Eye (tissue), 1 donor: ENCODE measurements at regions not wholly inside any gene's neighbourhood (a gene's known extent, or its start where the extent isn't known, plus 50 kb on each side); places are given as distances from the start of the nearest gene placed in this dataset.

Experiments used
- DNase-seq: peaks from one replicate; pipeline ENCODE4 v3.0.0-alpha.2; 2015

DNA sequence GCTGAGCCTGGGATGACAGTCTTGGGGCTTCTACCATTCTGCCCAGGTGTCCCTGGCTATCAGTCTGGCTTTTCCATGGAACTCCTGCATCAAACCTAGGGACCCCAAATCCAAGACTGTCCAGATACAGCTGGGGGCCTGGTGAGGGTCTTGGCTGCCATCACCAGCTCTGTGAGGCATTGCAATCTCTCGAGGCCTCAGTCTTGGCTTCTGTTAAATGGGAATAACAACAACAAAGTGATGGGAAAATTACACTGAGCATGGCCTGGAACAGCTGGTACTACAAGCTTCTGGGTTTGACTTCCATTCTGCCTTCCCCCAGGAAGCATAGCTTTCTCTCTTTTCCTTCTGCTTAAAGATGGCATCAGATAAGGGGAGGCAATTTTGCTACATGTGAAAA lies 50.0 kb upstream of the LCTL start:
- DNase-seq, result no peak

DNA sequence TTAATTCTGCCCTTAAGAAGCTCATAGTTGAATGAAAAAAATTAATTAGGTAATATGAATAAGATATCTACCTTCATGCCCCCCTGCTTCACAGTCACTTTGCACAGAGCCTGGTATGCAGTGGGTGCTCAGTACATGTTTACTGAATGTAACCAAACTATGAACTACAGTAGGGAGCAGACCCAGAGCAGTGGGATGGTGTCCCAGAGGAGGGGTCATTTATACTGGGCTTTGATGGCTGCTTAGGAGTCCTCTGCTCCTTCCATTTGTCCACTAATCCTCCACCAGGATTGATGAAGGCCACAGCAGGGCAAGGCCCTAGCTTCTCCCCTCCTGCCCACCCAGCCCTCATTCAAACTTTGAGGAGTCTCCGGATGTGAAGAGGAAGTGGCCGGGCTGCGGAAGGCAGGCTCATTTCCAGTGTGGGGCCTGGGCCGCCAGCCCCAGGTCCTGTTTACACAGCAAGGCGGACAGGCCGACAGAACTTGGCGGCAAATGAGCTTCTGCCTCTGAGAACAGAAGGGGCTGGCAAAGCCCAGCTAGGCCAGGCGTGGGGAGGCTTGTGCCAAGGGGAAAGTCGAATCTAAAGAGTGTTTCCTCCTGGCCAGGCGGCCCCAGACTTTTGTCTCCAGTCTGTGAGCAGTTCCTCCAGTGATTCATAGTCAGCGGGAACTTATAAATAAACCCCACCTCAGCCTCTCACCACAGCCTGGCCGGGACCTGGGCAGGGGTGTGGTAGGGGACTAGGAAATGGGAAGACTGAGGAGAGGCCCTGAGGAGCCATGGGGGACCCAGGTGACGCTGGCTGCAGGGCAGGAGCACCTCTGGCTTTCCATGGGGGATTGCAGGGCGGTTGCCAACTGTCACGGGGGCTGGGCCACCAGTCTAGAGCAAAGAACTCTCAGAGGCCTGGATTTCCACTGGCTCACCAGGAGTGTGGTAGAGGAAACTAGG lies 51.6 kb upstream of the LCTL start:
- DNase-seq, result no peak

- DNase-seq, result peak; percentile 86
These were observed 53.5 kb upstream of the LCTL start for GRCh38 chr15:66619152-66619903.

GRCh38 chr15:66620341-66620740 lies 54.5 kb upstream of the LCTL start:
- no peak for DNase-seq

- no peak for DNase-seq
These were observed 55.0 kb upstream of the LCTL start for GRCh38 chr15:66620744-66621344.

DNA sequence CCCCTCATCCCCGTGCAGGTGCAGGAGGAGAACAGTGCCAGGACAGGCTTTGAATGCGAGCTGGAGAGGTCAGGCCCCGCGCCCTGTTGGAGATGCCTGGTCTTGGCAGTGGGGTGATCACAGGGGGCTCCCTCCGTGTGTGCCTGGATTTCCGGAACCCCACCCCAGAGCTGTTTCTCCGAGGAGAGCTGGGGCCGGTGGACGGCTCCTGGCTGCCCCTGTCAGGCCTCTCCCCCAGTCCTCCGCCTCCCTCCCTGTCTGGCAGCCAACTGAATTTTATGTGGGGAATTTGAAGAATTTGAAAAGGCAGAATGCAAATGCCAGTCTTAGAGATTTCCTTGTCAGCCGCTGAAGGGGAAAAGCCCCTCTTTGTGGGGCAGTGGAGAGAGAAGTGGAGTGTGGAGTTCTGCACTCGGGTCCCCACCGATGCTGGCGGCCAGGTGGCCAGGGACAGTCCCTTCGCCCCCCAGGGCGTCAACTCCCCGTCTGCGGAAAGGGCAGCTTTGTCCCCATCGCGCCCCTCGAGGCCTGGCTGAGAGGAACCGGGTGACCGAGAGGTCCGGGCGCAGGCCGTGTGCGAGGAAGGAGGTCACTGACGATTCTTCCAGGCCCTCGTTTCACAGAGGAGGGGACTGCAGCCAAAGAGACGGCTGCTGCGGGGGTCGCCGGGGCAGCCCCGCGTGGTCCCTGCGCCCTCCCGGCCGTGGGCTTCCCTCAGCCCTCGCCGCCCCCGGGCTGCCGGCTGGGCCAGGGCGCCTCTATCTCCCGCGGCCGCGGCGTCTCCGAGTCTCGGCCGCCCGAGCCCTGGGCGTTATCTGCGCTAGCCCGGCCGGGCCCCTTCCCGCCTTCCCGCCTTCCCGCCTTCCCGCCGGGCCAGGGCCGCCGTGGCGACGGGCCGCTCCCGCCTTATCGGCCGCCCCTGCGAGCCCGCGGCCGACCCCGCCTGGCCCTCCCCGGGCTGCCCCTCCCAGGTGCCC lies 56.0 kb upstream of the LCTL start:
- DNase-seq, result peak; percentile 87

DNA sequence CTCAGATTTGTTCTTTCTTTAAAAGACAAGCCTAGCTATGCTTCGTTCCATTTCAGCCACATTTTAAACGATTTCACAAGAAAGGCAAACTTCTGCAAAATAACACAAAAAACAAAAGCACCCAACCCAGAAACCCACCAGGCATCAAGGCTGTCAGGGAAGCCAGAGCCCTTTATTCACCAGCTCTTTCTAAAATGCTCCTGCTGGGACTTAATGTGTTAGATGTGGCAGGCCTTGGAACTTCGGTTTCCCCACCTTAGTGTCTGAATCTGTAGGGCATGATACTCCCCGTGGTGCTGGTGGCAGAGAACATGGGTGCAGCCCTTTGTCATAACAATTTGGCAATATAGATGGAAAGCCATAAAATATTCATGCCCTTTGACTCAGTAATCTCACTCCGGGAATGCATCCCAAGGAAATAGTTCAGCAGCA lies 56.8 kb upstream of the LCTL start:
- DNase-seq, result peak; percentile 58

- DNase-seq, result no peak
These were observed 58.1 kb upstream of the LCTL start for GRCh38 chr15:66623801-66624453.

- no peak for DNase-seq
These were observed 59.7 kb upstream of the LCTL start for GRCh38 chr15:66625531-66625930.

GRCh38 chr15:66625974-66626373 lies 60.2 kb upstream of the LCTL start:
- no peak for DNase-seq

- no peak for DNase-seq
These were observed 63.4 kb upstream of the LCTL start for GRCh38 chr15:66628976-66629723.

DNA sequence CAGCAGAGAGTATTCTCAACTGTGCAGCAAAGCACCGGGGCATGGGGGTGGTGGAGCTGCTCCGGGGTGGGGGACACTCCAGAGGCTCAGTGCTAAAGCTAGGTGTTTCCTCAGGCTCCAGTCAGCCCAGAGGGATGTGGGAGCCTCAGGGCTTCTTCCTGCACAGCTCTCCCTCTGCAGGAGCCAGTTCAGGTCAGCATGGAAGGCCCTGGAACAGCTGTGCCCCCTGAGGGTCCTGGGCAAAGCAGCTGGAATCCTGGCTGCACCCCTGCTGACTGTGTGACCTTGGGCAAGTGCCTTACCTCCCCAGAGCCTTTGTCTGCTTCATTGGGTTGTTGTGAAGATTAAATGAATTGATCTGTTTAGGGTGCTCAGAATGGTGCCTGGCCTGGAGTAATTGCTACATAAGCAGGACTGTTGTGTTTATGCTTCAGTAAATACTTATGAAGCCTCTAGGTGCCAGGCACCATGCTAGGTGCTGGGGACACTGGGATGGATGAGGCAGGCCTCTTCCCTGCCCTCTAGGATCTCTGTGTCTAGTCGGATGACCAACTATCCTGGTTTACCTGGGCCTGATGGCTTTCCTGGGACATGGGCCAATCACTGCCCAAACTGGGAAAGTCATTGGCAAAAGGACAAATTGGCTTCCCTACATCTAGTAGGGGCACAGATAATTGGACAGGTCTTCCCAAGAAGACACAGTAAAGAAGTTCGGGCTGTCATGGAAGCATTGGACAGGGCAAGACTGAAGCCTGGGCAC lies 64.2 kb upstream of the LCTL start:
- no peak for DNase-seq

DNA sequence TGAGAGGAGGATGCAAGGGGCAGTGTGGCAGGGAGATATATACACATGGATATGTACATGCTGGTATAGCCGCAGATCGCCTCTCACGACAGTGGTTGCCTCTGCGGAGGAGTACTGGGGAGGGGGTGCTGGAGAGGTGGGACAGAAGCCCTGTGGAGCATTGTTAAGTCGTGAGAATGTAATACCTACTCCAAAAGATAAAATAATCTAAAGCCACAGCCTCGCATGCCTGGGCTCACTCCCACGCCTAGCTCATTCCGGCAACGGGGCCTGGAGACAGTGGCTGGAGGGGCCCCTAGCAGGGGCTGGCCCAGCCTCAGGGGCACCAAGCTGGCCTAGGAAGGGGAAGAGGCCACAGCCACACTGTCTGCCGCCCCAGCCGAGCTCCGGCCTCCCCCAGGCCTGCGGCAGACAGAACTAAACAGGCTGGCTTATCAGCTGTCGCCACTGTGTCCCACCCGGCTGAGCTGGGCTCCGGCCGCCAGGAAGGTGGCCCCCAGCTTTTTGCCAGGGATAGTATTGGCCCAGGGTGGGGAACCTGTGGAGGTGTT lies 65.1 kb upstream of the LCTL start:
- no peak for DNase-seq

- no peak for DNase-seq
These were observed 65.9 kb upstream of the LCTL start for GRCh38 chr15:66631616-66632263.

- no peak for DNase-seq
These were observed 67.5 kb upstream of the LCTL start for GRCh38 chr15:66633041-66633937.

GRCh38 chr15:66633938-66634250 lies 68.1 kb upstream of the LCTL start:
- no peak for DNase-seq

- DNase-seq, result no peak
These were observed 67.5 kb upstream of the SMAD6 start for GRCh38 chr15:66634540-66634939.

DNA sequence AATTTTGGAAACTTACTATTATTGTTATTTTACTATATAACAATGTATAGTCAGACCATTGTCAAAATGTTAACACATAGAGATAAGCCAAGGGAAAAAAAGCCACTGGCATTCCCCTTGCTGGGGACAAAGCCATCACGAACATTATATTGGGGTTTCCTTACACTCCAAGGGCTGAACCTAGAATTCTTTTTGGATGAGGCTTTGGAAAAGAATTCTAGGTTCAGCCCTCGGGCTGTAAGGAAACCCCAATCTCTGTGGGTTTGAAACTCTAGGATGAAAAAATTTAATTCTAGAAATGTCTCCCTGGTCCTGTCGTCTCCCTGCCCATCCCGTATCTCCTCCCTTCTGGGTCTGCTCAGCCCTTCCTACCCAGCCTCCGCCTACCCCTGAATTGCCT lies 67.0 kb upstream of the SMAD6 start:
- no peak for DNase-seq
